ENCODE measurements at regions not wholly inside any gene's neighbourhood (a gene's known extent, or its start where the extent isn't known, plus 50 kb on each side); places are given as distances from the start of the nearest gene placed in this dataset.
A peak's percentile ranks its signal among the peaks of the same experiment; 100 is the strongest.

GRCh38 chr4:112840619-112841018, 203.7 kb downstream of the LARP7 start:
- Histone ChIP-seq H3K27me3 (ENCODE audit: insufficient read depth, low read length) (no peaks in the 10 kb centered on the region), H3K4me1 (ENCODE audit: insufficient read depth, low read length) (peaks cover 3% of the 10 kb centered on the region; the same call in 1 of the 2 replicates), H3K79me1 (ENCODE audit: insufficient read depth, low read depth, low read length, poor library complexity, severe bottlenecking) (no peaks in the 10 kb centered on the region), H3K4me2 (ENCODE audit: insufficient read depth, insufficient read length, low read length) (no peak overlapping the region), H3K9ac (ENCODE audit: extremely low read depth, insufficient read length, low read length) (no peak overlapping the region), H2BK15ac (ENCODE audit: low read depth, low read length) (no peak overlapping the region), H3K18ac (ENCODE audit: insufficient read length, low read depth, low read length) (no peak overlapping the region), H2AFZ (ENCODE audit: low read length) (no peak overlapping the region), H2BK5ac (ENCODE audit: insufficient read length, low read length) (no peak overlapping the region), H3K4ac (ENCODE audit: low read depth, low read length) (no peak overlapping the region), H2BK120ac (ENCODE audit: low read depth, low read length, poor library complexity, severe bottlenecking) (no peak overlapping the region), H3K9me3 (ENCODE audit: control insufficient read depth, low read depth, low read length) (no peaks in the 10 kb centered on the region), H4K91ac (ENCODE audit: insufficient read length, low read depth, low read length) (no peak overlapping the region), H4K20me1 (ENCODE audit: control insufficient read depth, insufficient read depth, insufficient read length) (no peaks in the 10 kb centered on the region), H3K27ac (ENCODE audit: insufficient read length, low read depth, low read length) (no peak overlapping the region), H2BK12ac (ENCODE audit: insufficient read length, low read depth, low read length) (no peak overlapping the region), H2AK5ac (ENCODE audit: insufficient read length, low read length) (no peak overlapping the region), H4K8ac (replicated peaks; ENCODE audit: insufficient read length, low read depth, low read length) (no peak overlapping the region), H4K5ac (ENCODE audit: insufficient read length, low read depth, low read length) (no peak overlapping the region), H2BK20ac (ENCODE audit: low read depth, low read length, poor library complexity, severe bottlenecking) (no peak overlapping the region), H3K23ac (ENCODE audit: insufficient read length, low read depth, low read length) (no peak overlapping the region), H3T11ph (ENCODE audit: low read length) (no peak overlapping the region), H3K56ac (ENCODE audit: insufficient read length, low read depth, low read length) (no peak overlapping the region), H3K23me2 (ENCODE audit: insufficient read length, low read depth, low read length, poor library complexity, severe bottlenecking) (no peaks in the 10 kb centered on the region), H3K14ac (ENCODE audit: insufficient read depth, low read length) (no peak overlapping the region), H3K79me2 (ENCODE audit: insufficient read depth, low read length) (no peaks in the 10 kb centered on the region)
- DNase-seq: no peak
- Mint-ChIP-seq H3K4me1 (peaks cover 18 to 19% of the 10 kb centered on the region in 2 experiments), H3K36me3 (ENCODE audit: insufficient read depth in 1 of 3, low read depth in 3 of 3) (peaks cover 20 to 26% (median 21%) of the 10 kb centered on the region in 3 experiments), H3K27me3 (ENCODE audit: low read depth) (no peaks in the 10 kb centered on the region), H3K4me3 (no peak overlapping the region), H3K27ac (peak overlapping the region in 2 of 3 experiments; percentile 10 to 78; a peak in 2 of 7 replicates), H3K9me3 (peaks cover 17 to 23% of the 10 kb centered on the region in 2 experiments)
- WGBS (ENCODE audit: extremely low coverage, insufficient read length, low lambda C conversion rate): no CpG with 5 or more reads among the region's 1 CpG
- TF ChIP-seq CTCF (conservative IDR thresholded peaks at IDR 0.05): no peak

Data from H9 (cell line).